ENCODE measurements at regions not wholly inside any gene's neighbourhood (a gene's known extent, or its start where the extent isn't known, plus 50 kb on each side); places are given as distances from the start of the nearest gene placed in this dataset.

- no peak for DNase-seq (ENCODE audit: low read depth)
Measured at GRCh38 chr19:31560086-31561060, 211.1 kb upstream of the TSHZ3 start.

GRCh38 chr19:31562966-31563612 is 213.9 kb upstream of the TSHZ3 start:
- DNase-seq (ENCODE audit: low read depth): no peak

- no peak for DNase-seq (ENCODE audit: low read depth)
Measured at GRCh38 chr19:31567776-31568175, 218.5 kb upstream of the TSHZ3 start.

- no peak for DNase-seq (ENCODE audit: low read depth)
Measured at GRCh38 chr19:31568724-31569123, 219.5 kb upstream of the TSHZ3 start.

- DNase-seq (ENCODE audit: low read depth): no peak
Measured at GRCh38 chr19:31570718-31571117, 221.5 kb upstream of the TSHZ3 start.

GRCh38 chr19:31572102-31572975 is 223.1 kb upstream of the TSHZ3 start:
- DNase-seq (ENCODE audit: low read depth): no peak

GRCh38 chr19:31572976-31573298 is 223.7 kb upstream of the TSHZ3 start:
- no peak for DNase-seq (ENCODE audit: low read depth)

GRCh38 chr19:31574251-31574973 is 225.2 kb upstream of the TSHZ3 start:
- no peak for DNase-seq (ENCODE audit: low read depth)

GRCh38 chr19:31575846-31576335 is 226.7 kb upstream of the TSHZ3 start:
- no peak for DNase-seq (ENCODE audit: low read depth)

- no peak for DNase-seq (ENCODE audit: low read depth)
Measured at GRCh38 chr19:31578326-31578725, 229.1 kb upstream of the TSHZ3 start.

- no peak for DNase-seq (ENCODE audit: low read depth)
Measured at GRCh38 chr19:31583148-31583547, 233.9 kb upstream of the TSHZ3 start.

GRCh38 chr19:31586282-31586681 is 237.0 kb upstream of the TSHZ3 start:
- DNase-seq (ENCODE audit: low read depth): no peak

GRCh38 chr19:31589109-31589508 is 239.9 kb upstream of the TSHZ3 start:
- no peak for DNase-seq (ENCODE audit: low read depth)

- DNase-seq (ENCODE audit: low read depth): no peak
Measured at GRCh38 chr19:31591258-31591657, 242.0 kb upstream of the TSHZ3 start.

- DNase-seq (ENCODE audit: low read depth): no peak
Measured at GRCh38 chr19:31592456-31592855, 243.2 kb upstream of the TSHZ3 start.

- no peak for DNase-seq (ENCODE audit: low read depth)
Measured at GRCh38 chr19:31594701-31595100, 245.5 kb upstream of the TSHZ3 start.

- no peak for DNase-seq (ENCODE audit: low read depth)
Measured at GRCh38 chr19:31595521-31595920, 246.3 kb upstream of the TSHZ3 start.

GRCh38 chr19:31596751-31597150 is 247.5 kb upstream of the TSHZ3 start:
- DNase-seq (ENCODE audit: low read depth): no peak

GRCh38 chr19:31597616-31598015 is 248.4 kb upstream of the TSHZ3 start:
- DNase-seq (ENCODE audit: low read depth): no peak

- DNase-seq (ENCODE audit: low read depth): no peak
Measured at GRCh38 chr19:31598730-31599238, 249.5 kb upstream of the TSHZ3 start.

- DNase-seq (ENCODE audit: low read depth): no peak
Measured at GRCh38 chr19:31600731-31601295, 251.6 kb upstream of the TSHZ3 start.

All from renal cortical epithelial cell (primary cell).